D341Med (cell line): ENCODE measurements at regions not wholly inside any gene's neighbourhood (a gene's known extent, or its start where the extent isn't known, plus 50 kb on each side); places are given as distances from the start of the nearest gene placed in this dataset.
"Not testable (repeated sequence)": the region's sequence is repeated elsewhere in the genome, so short reads cannot be mapped to it uniquely, and the experiment has no call there.

Source experiments
- DNase-seq: peaks from one replicate; pipeline ENCODE4 v3.0.0; 2012; ENCODE audit warnings: low spot score

DNA sequence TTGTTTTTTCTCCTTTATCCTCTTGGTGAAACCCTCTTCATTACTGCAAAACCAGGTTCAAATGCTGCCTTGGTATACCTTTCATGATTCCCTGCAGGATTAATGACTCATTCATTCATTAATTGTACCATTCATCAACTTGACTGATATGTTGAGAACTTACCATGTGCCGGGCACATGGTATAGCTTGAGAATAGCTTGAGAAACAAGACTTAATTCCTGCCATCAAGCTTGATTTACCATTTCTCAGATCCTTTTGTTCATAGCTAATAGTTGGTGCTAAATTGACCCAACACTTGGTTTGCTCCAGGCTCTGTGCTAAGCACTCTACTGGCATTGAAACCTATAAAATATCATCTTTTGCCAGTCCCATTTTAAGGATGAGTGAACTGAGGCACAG lies 165.7 kb downstream of the YIPF5 start:
- DNase-seq, result no peak

DNA sequence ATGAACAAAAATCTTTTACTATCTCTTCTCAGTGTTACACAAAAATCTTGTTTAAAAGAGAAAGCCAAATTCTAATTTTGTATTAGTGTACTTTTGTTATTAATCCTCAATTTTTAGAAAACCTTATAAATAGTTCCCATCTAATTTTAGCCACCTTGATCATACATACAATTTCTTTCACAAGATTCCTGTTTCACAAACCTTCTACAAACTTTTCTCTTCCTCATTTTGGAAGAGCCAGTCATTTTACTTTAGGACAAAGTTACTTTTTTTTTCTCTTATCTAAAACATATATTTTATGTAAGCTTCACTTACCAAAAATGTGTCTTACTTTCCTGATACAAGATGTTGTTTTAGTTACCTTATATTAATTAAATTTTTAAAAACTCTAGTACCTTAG lies 161.3 kb downstream of the YIPF5 start:
- DNase-seq, result no peak

DNA sequence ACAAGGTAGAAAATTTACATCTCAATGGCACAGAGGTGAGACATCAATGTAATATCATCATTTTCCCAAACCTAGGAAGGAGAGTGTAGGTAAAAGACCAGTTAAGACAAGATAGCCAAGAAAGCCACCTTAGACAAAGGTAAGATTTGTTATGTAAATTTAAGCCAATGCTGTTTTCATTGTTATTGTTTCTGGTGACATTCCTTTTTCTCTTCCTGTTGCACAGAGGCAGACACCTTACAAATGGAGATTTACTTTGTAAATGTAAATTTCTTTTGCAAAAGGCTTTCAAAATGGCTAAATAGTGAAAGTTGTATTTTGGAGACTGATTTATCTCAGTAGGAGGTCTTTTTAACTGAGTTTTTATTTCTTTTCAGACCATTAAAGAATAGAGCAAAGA lies 159.1 kb downstream of the YIPF5 start:
- no peak for DNase-seq

DNA sequence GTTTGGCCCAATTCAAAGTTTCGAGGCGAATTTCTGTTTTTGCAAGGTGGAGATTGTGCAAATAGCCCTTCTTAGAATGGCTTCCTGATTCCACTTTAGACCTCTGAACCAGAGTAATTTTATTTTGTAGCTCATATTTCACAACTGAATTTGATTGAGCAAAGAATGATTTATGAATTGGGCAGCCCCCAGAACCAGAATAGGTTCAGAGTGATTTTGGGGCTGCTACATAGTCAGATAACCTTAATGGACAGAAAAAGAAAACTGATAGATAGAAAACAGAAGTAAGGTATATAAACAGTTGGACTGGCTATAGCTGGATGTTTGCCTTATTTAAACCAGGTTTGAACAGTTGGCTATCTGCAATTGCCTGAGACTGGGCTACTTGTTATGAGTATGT lies 156.6 kb downstream of the YIPF5 start:
- no peak for DNase-seq

DNA sequence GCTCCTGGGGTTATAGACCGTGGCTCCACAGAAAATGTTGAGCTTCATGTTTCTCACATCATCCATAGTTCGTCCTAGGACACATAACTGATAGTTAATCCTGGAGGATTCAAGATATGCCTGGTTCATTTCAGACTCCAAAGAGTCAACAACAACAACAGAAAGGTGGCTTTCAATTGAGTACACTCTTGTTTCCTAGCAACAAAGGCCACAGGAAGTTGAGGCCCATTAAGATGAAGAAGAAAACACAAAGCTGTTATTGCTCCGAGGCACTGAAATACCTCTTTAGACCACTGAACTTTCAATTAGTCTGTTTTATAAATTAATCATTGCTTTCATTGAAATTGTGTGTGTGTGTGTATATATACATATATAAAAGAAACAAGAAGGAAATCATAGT lies 154.5 kb downstream of the YIPF5 start:
- no peak for DNase-seq

DNA sequence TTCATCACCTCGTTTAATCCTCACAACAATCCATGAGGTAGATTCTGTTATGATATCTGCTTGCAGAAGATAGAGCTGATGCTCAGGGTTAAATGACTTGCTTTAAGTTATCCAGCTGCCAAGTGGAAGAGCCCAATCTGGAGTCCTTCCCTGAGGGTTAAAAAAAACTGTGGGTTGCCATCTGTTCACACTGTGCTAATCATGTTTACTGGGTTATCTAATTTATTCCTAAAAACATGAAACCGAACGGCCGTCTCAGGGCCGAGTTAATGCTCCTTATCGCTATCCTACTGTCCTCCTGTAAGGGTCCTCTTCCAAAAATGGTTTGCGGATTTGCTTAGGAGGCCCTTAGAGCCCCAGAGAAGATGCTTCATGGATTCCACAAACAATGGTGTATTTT lies 153.3 kb downstream of the YIPF5 start:
- DNase-seq, result peak; percentile 45

DNA sequence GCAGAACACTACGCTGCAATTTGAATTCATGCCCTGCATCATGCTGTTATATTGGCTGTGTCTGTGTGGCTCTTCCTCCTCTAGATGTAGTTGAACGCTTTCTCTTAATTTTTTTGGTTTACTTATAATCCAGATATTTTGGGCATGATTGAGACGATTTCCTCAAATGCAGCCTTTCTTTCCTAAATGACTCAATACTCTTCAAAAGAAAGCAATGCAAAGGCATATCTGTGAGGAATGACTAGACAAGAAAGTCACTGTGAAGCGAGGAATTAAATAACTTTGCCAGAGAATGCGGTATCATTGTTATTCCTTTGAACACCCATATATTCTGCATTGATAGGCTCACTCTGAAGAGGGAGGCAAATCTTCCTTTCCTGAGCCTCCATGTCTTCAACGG lies 152.8 kb downstream of the YIPF5 start:
- DNase-seq, result no peak

DNA sequence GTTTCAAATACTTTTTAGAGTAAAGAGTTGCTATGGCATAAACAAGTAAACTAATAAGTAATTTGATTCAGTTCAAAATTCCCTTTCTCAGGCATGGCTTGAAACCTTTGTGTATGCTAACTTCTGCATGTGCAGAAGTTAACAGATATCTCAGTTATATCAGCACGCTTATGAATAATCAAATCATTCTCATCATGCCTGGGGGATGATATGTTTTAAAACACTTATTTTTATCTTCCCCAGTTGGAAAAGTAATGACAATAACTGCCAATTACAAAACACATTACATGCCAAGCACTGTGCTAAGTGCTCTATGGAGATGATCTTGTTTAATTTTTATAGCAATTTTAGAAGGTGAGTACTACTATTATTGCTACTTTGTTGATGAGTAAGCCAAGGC lies 146.4 kb downstream of the YIPF5 start:
- DNase-seq, result no peak

DNA sequence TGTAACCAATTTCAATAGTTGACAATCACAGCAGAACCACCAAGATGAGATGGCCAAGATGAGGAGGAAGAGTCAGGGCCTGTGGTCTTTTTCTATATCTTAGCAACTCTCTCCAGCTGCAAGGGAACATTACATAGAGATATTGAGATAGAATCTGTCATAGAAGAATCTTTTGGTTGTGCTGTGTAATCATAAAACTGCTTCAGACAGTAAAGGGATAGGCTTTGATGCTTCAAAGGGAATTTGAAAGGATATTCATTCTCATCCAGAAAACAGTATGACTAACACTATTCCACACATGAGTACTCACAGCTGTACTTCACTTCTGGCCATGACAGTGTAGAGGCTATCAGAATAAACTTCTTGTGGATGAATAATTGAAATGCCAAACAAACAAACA lies 145.9 kb downstream of the YIPF5 start:
- DNase-seq, result no peak

DNA sequence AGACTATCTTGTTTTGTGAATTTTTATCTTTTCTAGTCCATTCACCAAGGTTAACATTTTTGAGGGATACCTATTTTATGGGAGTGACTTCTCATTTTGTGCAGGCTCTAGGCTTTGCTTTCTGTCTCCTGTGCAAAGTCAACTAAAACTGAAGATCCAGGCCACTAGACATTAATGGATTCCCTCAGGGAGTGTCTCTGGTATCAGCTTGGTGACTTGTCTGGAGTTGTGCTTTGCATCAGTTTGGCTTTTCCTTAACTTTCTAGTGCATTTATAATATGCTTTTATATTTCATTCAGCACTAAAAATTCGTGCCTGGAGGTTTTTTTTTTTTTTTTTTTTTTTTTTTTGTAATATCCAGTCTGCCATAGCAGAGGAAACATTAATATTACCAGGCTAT lies 144.2 kb downstream of the YIPF5 start:
- DNase-seq, result no peak

DNA sequence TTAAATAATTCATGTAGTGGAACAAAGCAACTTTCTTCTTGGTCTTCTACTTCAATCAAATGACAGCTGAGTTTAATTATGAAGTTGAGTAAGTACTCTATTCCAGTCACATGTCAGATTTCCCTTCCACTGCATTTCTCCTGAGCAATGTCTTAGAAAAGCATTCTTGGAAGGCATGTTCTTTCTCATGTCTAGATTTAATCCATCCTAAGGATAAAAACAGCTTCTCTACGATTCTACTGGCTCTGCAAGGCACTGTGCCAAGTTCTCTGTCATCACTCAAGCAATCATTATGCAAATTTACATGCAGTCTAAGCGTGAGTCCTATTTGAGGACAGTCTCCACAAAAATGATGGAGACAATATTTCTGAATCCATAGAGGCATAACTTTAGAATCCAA lies 142.4 kb downstream of the YIPF5 start:
- no peak for DNase-seq

DNA sequence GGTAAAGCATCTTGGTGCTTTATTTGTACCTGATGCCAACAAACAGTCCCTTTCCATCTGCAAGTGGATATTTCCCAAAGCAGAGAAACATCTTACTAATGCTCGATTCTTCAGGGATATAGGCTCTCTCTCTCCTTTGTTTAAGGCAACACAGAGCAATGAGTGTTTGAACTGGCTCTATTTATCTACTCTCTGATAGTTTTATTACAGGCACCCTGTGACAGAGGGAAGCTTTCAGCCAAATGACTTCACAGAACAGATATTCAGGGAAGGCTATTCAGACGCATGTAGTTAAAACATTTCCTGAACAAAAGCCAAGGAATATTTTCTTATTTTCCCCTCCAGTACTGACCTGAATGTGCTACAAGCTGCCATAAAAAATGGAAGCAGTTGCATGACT lies 141.8 kb downstream of the YIPF5 start:
- DNase-seq, result no peak

DNA sequence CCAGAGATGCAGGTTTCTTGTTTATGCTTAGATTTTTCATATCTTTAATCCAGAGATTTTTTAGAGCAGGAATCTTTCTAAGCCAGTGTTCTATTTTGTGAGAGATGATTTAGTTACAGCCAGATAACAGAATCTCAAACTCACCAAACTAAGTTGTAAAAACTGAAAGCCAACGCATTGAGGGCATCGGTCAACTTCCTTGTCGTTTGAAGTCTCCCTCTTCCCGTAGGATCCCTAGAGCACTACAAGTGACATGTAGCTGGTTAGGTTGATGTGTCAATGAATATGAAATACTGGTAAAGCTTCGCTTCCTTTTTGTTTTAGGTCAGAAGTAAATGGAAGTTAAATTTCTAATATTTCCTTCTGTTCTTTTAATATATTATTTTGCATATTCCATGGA lies 139.6 kb downstream of the YIPF5 start:
- DNase-seq, result no peak

DNA sequence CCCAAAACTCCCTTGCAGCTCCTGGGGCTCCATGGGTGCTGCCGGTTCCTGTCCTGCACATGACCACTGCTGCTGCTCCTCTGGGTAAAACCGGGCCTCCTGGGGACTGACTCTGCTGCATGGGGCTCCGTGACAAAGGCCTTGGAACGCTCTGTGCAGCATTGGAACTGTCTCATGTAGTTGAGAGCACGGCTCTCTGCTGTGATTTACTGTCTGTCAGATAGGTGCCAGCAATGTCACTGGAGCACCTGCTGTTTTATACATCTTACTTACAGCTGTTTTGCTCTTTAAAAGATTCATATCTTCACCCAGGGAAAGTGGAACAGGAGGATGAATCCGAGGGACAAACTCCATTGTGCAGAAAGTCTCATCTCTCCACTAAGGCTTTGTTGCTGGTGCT lies 138.1 kb downstream of the YIPF5 start:
- DNase-seq, result no peak

DNA sequence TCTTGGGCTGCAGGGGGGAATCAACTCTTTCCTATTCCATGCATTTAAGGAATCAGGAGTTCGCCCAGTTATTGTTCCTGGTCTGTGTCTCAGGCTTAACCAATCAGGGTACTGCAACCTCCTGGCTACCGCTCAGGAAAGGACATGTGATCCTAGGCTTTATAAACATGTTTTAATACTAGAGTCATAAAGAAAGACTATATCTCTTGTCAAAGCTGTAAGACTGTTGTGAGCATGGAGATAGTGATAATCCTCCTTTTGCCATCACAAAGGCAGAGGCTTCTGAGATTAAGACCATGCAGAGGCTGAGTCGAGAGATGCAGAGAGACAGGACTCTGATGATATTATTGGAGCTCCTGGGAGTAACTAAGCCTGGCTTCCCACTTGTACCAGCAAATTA lies 137.0 kb downstream of the YIPF5 start:
- no peak for DNase-seq

DNA sequence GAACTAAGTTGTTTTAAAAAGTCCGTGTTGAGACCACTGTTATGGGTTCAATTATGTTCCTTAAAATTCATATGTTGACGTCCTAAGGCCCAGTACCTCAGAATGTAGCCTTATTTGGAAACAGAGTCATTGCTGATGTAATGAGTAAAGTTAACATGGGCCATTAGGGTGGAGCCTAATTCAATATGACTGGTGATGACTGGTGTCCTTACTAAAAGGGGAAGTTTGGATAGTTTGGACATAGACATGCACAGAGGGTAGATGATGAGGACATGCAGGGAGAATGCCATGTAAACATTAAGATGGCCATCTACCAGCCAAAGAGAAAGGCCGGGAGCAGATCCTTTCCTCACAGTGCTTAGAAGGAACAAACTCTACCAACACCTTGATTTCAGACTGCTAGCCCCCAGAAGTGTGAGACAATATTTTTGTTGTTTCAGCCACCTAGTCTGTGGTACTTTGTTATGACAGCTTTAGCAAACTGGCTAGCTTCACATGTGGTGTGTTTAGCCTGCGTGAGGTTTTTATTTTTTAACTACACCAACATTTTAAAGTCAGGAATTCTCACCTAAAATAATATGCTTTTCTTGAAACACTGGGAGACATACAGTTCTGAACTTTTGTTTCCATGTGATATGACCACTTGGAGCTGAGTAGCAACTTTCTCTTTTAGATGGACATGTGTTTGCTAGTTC lies 135.3 kb downstream of the YIPF5 start:
- DNase-seq, result no peak

DNA sequence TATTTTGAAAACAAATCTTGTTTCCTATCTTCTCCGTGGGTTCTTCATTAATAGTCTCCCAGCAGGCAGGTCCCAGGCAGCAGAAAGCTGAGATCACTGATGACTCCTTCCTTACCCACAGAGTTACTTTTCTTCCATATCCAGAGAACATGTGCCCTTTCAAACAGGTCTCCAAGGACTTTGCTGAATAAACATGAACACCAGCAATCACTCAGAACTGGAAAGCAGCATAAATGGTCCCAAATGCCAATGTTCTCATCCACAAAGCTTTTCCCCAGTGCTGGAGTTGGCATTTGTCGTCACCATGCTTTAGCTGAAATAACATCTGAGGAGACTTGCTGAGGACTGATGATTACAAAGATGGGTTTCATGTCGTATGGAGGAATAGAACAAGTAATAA lies 134.0 kb downstream of the YIPF5 start:
- no peak for DNase-seq

DNA sequence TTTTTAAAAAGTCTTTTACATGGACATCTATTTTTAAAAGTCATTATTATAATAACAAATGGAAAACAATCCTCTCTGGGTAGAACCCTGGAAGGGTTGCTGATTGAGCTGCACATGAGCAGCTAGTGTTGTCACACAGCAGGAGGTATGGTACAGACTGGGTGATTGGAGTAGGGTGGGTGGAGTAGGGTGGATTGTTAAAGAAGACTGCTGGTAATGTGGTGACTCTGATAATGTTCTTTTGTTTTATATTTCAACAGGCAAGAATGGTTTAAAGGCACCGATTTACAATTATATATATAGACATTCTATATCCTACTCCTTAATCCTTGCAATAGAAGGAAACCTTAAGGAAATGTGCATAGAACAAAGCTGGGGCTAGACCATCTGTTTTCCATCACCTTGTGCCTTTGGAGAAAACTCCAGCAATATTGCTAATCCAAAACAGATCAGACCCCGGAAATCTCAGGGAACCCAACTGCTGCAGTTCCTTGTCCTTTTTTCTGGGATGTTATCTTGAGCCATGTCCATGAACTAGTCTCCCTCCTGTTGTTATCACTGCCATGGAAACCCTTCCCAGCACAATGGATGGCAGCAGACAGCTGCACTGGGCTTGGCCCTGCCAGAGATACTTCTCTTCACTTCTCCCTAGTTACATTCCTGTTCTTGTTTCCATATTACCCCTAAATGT lies 129.7 kb downstream of the YIPF5 start:
- DNase-seq, result no peak

DNA sequence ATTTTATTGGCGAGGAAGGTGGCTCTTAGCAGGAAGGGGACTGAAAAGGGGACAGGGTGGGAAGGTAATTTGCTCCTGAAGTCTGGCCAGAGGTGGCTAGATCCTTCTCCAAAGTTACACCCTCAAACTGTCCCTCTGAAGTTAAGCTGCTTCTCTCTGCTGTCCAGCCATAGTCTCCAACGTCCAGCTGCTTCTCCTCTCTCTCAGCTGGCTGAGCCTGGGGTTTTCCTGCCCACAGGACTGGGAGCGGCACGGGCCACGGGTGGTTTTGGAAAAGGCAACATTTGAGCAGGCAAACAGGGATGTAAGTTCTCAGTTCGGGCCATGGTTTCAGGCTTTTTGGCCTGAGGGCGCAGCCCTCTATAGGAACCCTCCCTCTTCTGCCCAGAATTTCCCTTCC lies 128.3 kb downstream of the YIPF5 start:
- no peak for DNase-seq

DNA sequence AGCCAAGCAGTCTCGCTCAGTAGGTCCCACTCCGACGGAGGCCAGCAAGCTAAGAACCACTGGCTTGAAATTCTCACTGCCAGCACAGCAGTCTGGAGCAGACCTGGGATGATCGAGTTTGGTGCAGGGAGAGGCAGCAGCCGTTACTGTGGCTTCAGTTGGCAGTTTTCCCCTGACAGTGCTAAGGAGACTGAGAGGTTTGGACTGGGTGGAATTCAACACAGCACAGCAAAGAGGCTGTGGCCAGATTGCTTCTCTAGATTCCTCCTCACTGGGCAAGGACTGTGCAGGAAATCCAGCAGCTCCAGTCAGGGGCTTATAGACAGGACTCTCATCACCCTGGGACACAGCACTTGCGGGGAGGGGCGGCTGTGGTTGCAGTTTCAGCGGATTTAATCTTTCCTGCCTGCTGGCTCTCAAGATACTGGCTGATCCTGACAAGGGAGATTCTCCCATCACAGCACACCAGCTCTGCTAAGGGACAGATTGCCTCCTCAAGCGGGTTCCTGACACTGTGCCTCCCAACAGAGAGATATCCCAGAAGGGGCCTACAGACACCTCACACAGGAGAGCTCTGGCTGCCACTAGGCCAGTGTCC lies 122.1 kb downstream of the YIPF5 start:
- DNase-seq, result no peak

DNA sequence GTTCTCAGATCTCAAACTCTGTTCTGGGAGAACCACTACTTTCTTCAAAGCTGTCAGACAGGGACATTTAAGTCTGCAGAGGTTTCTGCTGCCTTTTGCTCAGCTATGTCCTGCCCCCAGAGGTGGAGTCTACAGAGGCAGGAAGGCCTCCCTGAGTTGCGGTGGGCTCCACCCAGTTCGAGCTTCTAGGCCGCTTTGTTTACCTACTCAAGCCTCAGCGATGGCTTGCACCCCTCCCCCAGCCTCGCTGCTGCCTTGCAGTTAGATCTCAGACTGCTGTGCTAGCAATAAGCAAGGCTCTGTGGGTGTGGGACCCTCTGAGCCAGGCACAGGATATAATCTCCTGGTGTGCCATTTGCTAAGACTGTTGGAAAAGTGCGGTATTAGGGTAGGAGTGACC lies 115.1 kb downstream of the YIPF5 start:
- not testable (repeated sequence) for DNase-seq

DNA sequence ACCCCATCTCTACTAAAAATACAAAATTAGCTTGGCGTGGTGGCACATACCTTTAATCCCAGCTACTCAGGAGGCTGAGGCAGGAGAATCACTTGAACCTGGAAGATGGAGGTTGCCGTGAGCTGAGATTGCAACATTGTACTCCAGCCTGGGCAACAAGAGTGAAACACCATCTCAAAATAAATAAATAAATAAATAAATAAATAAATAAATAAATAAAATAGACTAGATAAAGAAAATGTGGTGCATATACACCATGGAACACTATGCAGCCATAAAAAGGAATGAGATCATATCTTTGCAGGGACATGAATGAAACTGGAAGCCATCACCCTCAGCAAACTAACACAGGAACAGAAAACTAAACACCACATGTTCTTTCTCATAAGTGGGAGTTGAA lies 110.4 kb downstream of the YIPF5 start:
- DNase-seq, result not testable (repeated sequence)

DNA sequence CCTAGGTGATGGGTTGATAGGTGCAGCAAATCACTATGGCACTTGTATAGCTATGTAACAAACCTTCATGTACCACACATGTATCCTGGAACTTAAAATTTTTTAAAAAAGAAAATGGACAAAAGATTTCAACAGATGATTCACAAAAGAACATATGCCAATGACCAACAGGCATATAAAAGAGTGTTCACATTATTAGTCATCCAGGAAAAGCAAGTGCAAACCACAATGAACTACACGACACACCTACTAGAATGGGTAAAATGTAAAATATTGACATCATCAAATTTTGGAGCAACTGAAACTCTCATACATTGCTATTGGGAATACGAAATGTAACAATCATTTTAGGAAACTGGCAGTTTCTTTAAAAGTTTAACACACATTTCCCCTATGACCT lies 109.9 kb downstream of the YIPF5 start:
- DNase-seq, result no peak

DNA sequence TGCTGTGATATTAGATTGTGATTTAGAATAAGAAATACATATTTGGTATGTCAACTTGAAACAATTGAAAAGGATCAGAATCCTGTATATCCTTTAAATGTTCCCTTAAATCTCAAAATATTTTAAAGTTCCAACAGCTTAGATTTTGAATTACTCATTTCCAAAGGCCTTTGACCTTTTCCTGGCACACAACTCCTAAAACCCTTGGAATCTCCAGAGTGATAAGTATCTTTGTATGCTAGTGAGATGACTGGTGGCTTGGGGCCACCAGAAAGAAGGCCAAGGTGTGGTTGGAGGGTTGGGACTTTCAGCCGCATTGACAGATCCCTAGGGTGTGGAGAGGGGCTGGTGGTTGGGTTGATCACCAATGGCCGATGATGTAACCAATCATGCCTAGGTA lies 104.7 kb downstream of the YIPF5 start:
- no peak for DNase-seq
